GM12891 (cell line): ENCODE measurements at regions not wholly inside any gene's neighbourhood (a gene's known extent, or its start where the extent isn't known, plus 50 kb on each side); places are given as distances from the start of the nearest gene placed in this dataset.
A peak's percentile ranks its signal among the peaks of the same experiment; 100 is the strongest.

Source experiments
- DNase-seq: peaks from one replicate; pipeline ENCODE4 v3.0.0; 2011; ENCODE audit warnings: low spot score; ENCODE audit not compliant: insufficient read length
- FAIRE-seq: peaks from 2 replicates; lab custom pipeline; 2011; peaks lifted over from hg19 to GRCh38; lab: Jason Lieb, UNC
- PAX5 ChIP-seq: IDR thresholded peaks from 2 replicates; pipeline ENCODE4 v1.6.1; 2011; ENCODE audit warnings: low read length, moderate library complexity, mild to moderate bottlenecking; ENCODE audit not compliant: insufficient read depth, severe bottlenecking
- POLR2A ChIP-seq: IDR thresholded peaks from 2 replicates; pipeline ENCODE4 v1.6.1; 2011; ENCODE audit warnings: low read depth, low read length, control low read depth
- POLR2AphosphoS5 ChIP-seq: IDR thresholded peaks from 2 replicates; pipeline ENCODE4 v1.6.1; 2011; ENCODE audit warnings: low read depth, low read length, control low read depth
- POU2F2 ChIP-seq: IDR thresholded peaks from 2 replicates; pipeline ENCODE4 v1.6.1; 2011; ENCODE audit warnings: low read depth, mild to moderate bottlenecking, control low read depth, low read length, moderate library complexity
- SPI1 ChIP-seq: IDR thresholded peaks from 2 replicates; pipeline ENCODE4 v1.6.1; 2011; ENCODE audit warnings: low read depth, low read length, control low read depth
- TAF1 ChIP-seq: IDR thresholded peaks from 2 replicates; pipeline ENCODE4 v1.6.1; 2011; ENCODE audit warnings: low read depth, low read length, control low read depth

DNA sequence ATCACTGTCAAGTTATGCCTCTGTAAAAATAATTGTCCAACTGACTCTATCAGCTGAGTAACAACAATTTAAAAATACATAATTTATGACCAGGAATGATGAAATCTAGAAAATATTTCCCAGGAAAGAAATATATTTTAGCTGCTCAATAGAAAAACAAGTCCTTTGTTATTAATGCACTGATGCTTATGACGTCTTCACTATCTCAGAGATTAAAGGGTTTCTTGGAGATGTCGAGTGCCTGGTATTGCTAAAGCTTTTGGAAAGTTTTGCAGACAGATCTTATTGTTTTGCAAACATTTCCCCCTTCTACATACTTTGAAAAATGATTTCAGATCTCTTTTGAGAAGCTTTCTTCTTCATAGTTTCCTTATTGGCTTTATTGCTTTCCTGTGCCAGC, 154.6 kb upstream of the RPS6KA3 start:
- FAIRE-seq (no peak), DNase-seq (no peak)
- TF ChIP-seq TAF1 = no peak
- TF ChIP-seq POU2F2 = no peak
- TF ChIP-seq PAX5 = no peak
- no peak for TF ChIP-seq POLR2A
- no peak for TF ChIP-seq POLR2AphosphoS5
- TF ChIP-seq SPI1 = no peak

- DNase-seq (no peak), FAIRE-seq (no peak)
- TF ChIP-seq SPI1 (no peak), POLR2A (no peak), POLR2AphosphoS5 (no peak), PAX5 (no peak), TAF1 (no peak), POU2F2 (no peak)
These were observed 153.3 kb upstream of the RPS6KA3 start for GRCh38 chrX:20420058-20420457.

DNA sequence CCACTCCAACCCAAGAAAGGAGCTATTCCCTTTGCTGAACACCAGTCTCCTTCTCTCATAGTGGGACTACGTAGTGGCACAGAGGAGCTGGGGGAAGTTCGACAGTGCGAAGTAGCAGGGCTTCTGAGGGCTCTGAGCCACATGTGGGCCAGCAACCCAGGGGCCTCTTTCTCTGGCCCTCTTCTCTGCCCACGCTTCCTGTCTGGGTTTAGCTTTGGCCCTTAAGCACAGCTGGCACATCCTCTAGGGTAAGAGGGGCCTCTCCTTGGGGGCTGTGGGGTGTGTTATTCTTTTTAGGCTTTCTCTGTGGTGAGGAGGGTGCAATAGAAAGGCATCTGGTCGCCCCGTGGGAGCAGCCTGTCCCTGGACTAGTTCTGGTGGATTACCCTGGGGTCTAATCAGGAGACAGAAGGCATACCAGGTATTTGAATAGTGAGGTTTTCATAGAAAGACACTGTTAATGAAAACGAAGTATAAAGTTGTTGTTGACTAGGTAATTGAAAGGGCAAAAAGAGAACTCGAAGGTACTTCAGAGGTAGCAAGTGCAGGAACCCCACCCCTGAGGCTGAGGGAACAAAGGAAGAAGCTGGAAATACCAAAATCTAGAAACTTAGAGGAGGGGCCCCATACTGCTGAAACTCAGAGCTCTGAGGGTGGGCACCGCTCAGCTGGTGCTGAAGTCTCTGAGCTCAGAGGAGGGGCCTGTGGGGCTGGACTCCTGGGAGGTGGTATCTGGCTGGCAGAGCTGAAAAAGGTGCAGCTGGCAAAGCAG, 151.9 kb upstream of the RPS6KA3 start:
- DNase-seq (no peak), FAIRE-seq (peak; percentile 87)
- no peak for TF ChIP-seq POLR2AphosphoS5
- no peak for TF ChIP-seq PAX5
- no peak for TF ChIP-seq SPI1
- no peak for TF ChIP-seq TAF1
- TF ChIP-seq POLR2A = no peak
- TF ChIP-seq POU2F2 = no peak

DNA sequence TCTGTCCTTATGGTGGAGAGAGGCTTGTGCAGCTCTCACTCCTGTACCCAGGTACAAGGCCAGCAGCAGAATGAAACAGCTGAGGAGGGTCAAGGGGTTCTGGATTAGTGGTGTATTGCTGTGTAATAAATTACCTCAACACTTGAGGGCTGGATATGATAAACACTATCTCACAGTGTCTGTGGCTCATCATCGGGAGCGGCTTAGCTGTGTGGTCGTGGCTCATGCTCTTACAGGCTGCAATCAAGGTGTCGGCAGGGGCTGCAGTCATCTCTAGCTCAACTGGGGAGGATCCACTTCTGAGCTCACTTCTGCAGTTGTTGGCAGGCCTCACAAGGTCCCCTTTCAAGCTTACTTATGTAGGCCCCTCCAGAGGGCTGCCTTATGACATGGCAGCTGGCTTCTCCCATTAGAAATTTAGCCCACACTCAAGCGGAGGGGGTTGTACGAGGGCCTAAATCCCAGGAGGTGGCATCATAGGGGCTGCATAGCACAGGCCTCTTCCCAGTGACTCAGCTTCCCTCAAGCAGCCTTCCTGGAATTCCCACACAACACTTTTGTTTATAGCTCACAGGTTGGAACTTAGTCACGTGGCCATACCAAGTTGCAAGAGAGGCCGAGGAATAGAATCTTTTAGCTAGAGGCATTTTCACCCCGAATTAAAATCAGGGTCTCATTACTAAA, 148.2 kb upstream of the RPS6KA3 start:
- no peak for DNase-seq
- no peak for FAIRE-seq
- TF ChIP-seq SPI1 (no peak), PAX5 (no peak), POLR2A (no peak), POU2F2 (no peak)

- no peak for DNase-seq
- TF ChIP-seq POU2F2 (no peak), SPI1 (no peak), PAX5 (no peak), TAF1 (no peak), POLR2AphosphoS5 (no peak), POLR2A (no peak)
- peak; percentile 90 for FAIRE-seq
These were observed 147.4 kb upstream of the RPS6KA3 start for GRCh38 chrX:20414066-20414465.

- TF ChIP-seq PAX5 (no peak), POU2F2 (no peak), POLR2A (no peak), POLR2AphosphoS5 (no peak), SPI1 (peak; percentile 63)
- FAIRE-seq (peak; percentile 95), DNase-seq (no peak)
These were observed 146.3 kb upstream of the RPS6KA3 start for GRCh38 chrX:20412871-20413486.

GRCh38 chrX:20410540-20410939, 143.8 kb upstream of the RPS6KA3 start:
- no peak for FAIRE-seq
- TF ChIP-seq POLR2A (no peak), TAF1 (no peak), SPI1 (no peak), POLR2AphosphoS5 (no peak), POU2F2 (no peak), PAX5 (no peak)
- DNase-seq = no peak

DNA sequence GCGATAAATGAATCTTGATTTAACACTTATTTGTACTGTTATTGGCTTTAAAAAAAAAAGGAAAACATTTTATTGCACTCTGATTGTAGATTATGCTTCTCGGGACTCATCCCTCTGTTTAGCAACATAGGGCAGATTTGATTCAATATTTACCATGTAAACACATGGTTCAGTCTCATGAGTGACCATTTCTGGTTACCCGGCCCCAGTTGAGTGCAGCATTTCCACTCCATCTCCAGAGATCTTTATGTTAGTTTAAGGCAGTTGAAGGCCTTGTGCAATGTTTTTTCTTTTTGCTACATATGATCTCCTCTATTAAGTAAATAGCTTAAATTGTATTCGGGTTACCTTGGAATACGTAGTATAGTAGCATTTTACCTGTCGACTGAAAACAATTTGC, 143.3 kb upstream of the RPS6KA3 start:
- no peak for TF ChIP-seq POLR2AphosphoS5
- TF ChIP-seq TAF1 = no peak
- no peak for TF ChIP-seq PAX5
- TF ChIP-seq SPI1 = no peak
- no peak for TF ChIP-seq POU2F2
- no peak for TF ChIP-seq POLR2A
- no peak for FAIRE-seq
- DNase-seq = no peak

- no peak for FAIRE-seq
- DNase-seq = no peak
- TF ChIP-seq SPI1 = peak; percentile 28; the same call in 1 of the 2 replicates
- TF ChIP-seq POU2F2 = no peak
- no peak for TF ChIP-seq PAX5
- TF ChIP-seq POLR2AphosphoS5 = no peak
- TF ChIP-seq TAF1 = no peak
- TF ChIP-seq POLR2A = no peak
These were observed 136.2 kb upstream of the RPS6KA3 start for GRCh38 chrX:20402956-20403355.
